Caco-2 (cell line): ENCODE measurements at regions not wholly inside any gene's neighbourhood (a gene's known extent, or its start where the extent isn't known, plus 50 kb on each side); places are given as distances from the start of the nearest gene placed in this dataset.

Experiments
- BruUV-seq: library from RNA; stranded (reverse); fragments of 400-500 nt; replicated peaks from 2 replicates; lab custom pipeline; 2021; lab: Mats Ljungman, UMichigan
- CTCF ChIA-PET: fragments of 300-600 bp; sonication (Branson Sonifier 250); formaldehyde crosslinking; loops from one replicate; lab custom pipeline; 2022; ENCODE audit warnings: antibody characterized with exemption; lab: Charles Lee
- POLR2A ChIA-PET: fragments of 300-600 bp; sonication (Branson Sonifier 250); formaldehyde crosslinking; loops from one replicate; lab custom pipeline; 2022; ENCODE audit warnings: antibody characterized with exemption; lab: Charles Lee
- DNase-seq, 2 experiments: peaks; one replicate each; pipeline versions ENCODE4 v3.0.0 to v3.0.0-alpha.2; 2020 to 2022
- H3K27me3 ChIP-seq: replicated peaks from 2 replicates; pipeline ENCODE4 v1.6.0; 2011; ENCODE audit warnings: low read length; ENCODE audit not compliant: control insufficient read depth, insufficient read depth
- H3K36me3 ChIP-seq: 2 replicates; pipeline ENCODE4 v1.5.1; 2011; ENCODE audit warnings: low read length; ENCODE audit not compliant: control insufficient read depth, insufficient read depth
- H3K4me1 ChIP-seq: fragments of 250-450 bp; sonication (Bioruptor Pico); 2 replicates; pipeline ENCODE4 v1.5.1; 2020; ENCODE audit warnings: mild to moderate bottlenecking
- H3K4me3 ChIP-seq: 2 replicates; pipeline ENCODE4 v1.5.1; 2011; ENCODE audit warnings: low read depth, mild to moderate bottlenecking, control low read depth, low read length
- H3K9me3 ChIP-seq: fragments of 250-450 bp; sonication (Bioruptor Pico); 2 replicates; pipeline ENCODE4 v1.5.1; 2020; ENCODE audit warnings: mild to moderate bottlenecking, moderate library complexity
- H3K27ac Mint-ChIP-seq: one replicate; pipeline ENCODE4 v1.8.0; 2022; ENCODE audit warnings: mixed read lengths; ENCODE audit not compliant: unreplicated experiment
- H3K27me3 Mint-ChIP-seq: one replicate; pipeline ENCODE4 v1.8.0; 2022; ENCODE audit warnings: mixed read lengths; ENCODE audit not compliant: insufficient read depth, unreplicated experiment
- H3K36me3 Mint-ChIP-seq: one replicate; pipeline ENCODE4 v1.8.0; 2022; ENCODE audit warnings: mild to moderate bottlenecking, mixed read lengths; ENCODE audit not compliant: insufficient read depth, unreplicated experiment
- H3K4me1 Mint-ChIP-seq: one replicate; pipeline ENCODE4 v1.8.0; 2022; ENCODE audit warnings: low read depth, mixed read lengths; ENCODE audit not compliant: unreplicated experiment
- H3K4me3 Mint-ChIP-seq: one replicate; pipeline ENCODE4 v1.8.0; 2022; ENCODE audit warnings: mild to moderate bottlenecking, moderate library complexity, mixed read lengths; ENCODE audit not compliant: unreplicated experiment
- H3K9me3 Mint-ChIP-seq: one replicate; pipeline ENCODE4 v1.8.0; 2022; ENCODE audit warnings: mixed read lengths; ENCODE audit not compliant: unreplicated experiment
- CTCF ChIP-seq, 2 experiments: fragments of 200-600 bp in 1 of 2; IDR thresholded peaks; 1 replicate in 1 of 2; 2 replicates in 1 of 2; pipeline versions ENCODE4 v1.5.1 to v1.8.0; 2011 to 2022; ENCODE audit warnings: antibody characterized with exemption in 1 of 2, control low read depth in 1 of 2, inconsistent platforms in 1 of 2, low read depth in 1 of 2, low read length in 1 of 2, mild to moderate bottlenecking in 1 of 2, moderate library complexity in 1 of 2; ENCODE audit not compliant: insufficient read depth in 1 of 2, severe bottlenecking in 1 of 2, unreplicated experiment in 1 of 2
- intact Hi-C: fragments of 100-400 bp; cut with micrococcal nuclease; formaldehyde crosslinking; loops from one replicate; pipeline ENCODE4 v1.10.0; 2022; ENCODE audit not compliant: unreplicated experiment

- CTCF ChIA-PET, result no interaction called here
- Mint-ChIP-seq H3K27ac (no peak overlapping the region), H3K27me3 (peaks cover 4% of the 10 kb centered on the region), H3K9me3 (no peaks in the 10 kb centered on the region), H3K36me3 (no peaks in the 10 kb centered on the region), H3K4me3 (no peak overlapping the region), H3K4me1 (no peaks in the 10 kb centered on the region)
- no TSS peak for BruUV-seq
- no peak for TF ChIP-seq CTCF (IDR thresholded peaks at IDR 0.05; ENCODE audit: insufficient read depth in 1 of 2, low read depth in 1 of 2, low read length in 1 of 2, severe bottlenecking in 1 of 2, unreplicated experiment in 1 of 2)
- no peak for DNase-seq
- POLR2A ChIA-PET, result no interaction called here
- H3K4me1 ChIP-seq, result no peaks in the 10 kb centered on the region
- intact Hi-C loops, result no loop called here
- H3K4me3 ChIP-seq, result no peak overlapping the region
- H3K27me3 ChIP-seq, result no peaks in the 10 kb centered on the region
- no peaks in the 10 kb centered on the region for H3K36me3 ChIP-seq
- no peaks in the 10 kb centered on the region for H3K9me3 ChIP-seq
Observed at GRCh38 chr2:59732871-59733566, 820.4 kb downstream of the BCL11A start.

GRCh38 chr2:59727121-59727590 is 826.3 kb downstream of the BCL11A start:
- no peak for TF ChIP-seq CTCF (IDR thresholded peaks at IDR 0.05; ENCODE audit: insufficient read depth in 1 of 2, low read depth in 1 of 2, low read length in 1 of 2, severe bottlenecking in 1 of 2, unreplicated experiment in 1 of 2)
- intact Hi-C loops, result no loop called here
- Mint-ChIP-seq H3K27me3 (peaks cover 9% of the 10 kb centered on the region), H3K9me3 (no peaks in the 10 kb centered on the region), H3K36me3 (no peaks in the 10 kb centered on the region), H3K4me3 (no peak overlapping the region), H3K4me1 (no peaks in the 10 kb centered on the region), H3K27ac (no peak overlapping the region)
- DNase-seq, result no peak
- POLR2A ChIA-PET, result no interaction called here
- CTCF ChIA-PET, result no interaction called here
- H3K9me3 ChIP-seq, result no peaks in the 10 kb centered on the region
- H3K27me3 ChIP-seq, result peaks cover 2% of the 10 kb centered on the region; the same call in 1 of the 2 replicates
- no peaks in the 10 kb centered on the region for H3K36me3 ChIP-seq
- H3K4me1 ChIP-seq, result no peaks in the 10 kb centered on the region
- BruUV-seq, result no TSS peak
- H3K4me3 ChIP-seq, result no peak overlapping the region

GRCh38 chr2:59726228-59727120 is 827.0 kb downstream of the BCL11A start:
- Histone ChIP-seq H3K27me3 (peaks cover 2% of the 10 kb centered on the region; the same call in 1 of the 2 replicates), H3K36me3 (no peaks in the 10 kb centered on the region), H3K4me3 (no peak overlapping the region), H3K9me3 (no peaks in the 10 kb centered on the region), H3K4me1 (no peaks in the 10 kb centered on the region)
- CTCF ChIA-PET, result no interaction called here
- peaks cover 9% of the 10 kb centered on the region for H3K27me3 Mint-ChIP-seq
- no peaks in the 10 kb centered on the region for H3K4me1 Mint-ChIP-seq
- H3K36me3 Mint-ChIP-seq, result no peaks in the 10 kb centered on the region
- H3K4me3 Mint-ChIP-seq, result no peak overlapping the region
- no TSS peak for BruUV-seq
- H3K9me3 Mint-ChIP-seq, result no peaks in the 10 kb centered on the region
- DNase-seq, result no peak
- POLR2A ChIA-PET, result no interaction called here
- no peak for TF ChIP-seq CTCF (IDR thresholded peaks at IDR 0.05; ENCODE audit: insufficient read depth in 1 of 2, low read depth in 1 of 2, low read length in 1 of 2, severe bottlenecking in 1 of 2, unreplicated experiment in 1 of 2)
- H3K27ac Mint-ChIP-seq, result no peak overlapping the region
- intact Hi-C loops, result no loop called here
